OCI-LY7 (cell line): ENCODE measurements at regions not wholly inside any gene's neighbourhood (a gene's known extent, or its start where the extent isn't known, plus 50 kb on each side); places are given as distances from the start of the nearest gene placed in this dataset.
"Not testable (repeated sequence)": the region's sequence is repeated elsewhere in the genome, so short reads cannot be mapped to it uniquely, and the experiment has no call there.

ENCODE experiments used
- BruUV-seq: library from RNA; stranded (reverse); fragments of 400-500 nt; replicated peaks from 2 replicates; lab custom pipeline; 2021; lab: Mats Ljungman, UMichigan
- CTCF ChIA-PET: fragments of 300-600 bp; sonication (Branson Sonifier 250); formaldehyde crosslinking; loops from one replicate; lab custom pipeline; 2022; ENCODE audit warnings: antibody characterized with exemption; ENCODE audit not compliant: unreplicated experiment; lab: Charles Lee
- POLR2A ChIA-PET: fragments of 300-600 bp; sonication (Branson Sonifier 250); formaldehyde crosslinking; loops from one replicate; lab custom pipeline; 2022; ENCODE audit warnings: antibody characterized with exemption; lab: Charles Lee
- DNase-seq: peaks from one replicate; pipeline ENCODE4 v3.0.0-alpha.2; 2015; ENCODE audit warnings: low spot score
- H2AFZ ChIP-seq: fragments of 200-600 bp; sonication (generic), shearing (Covaris generic); 2 replicates; pipeline ENCODE4 v1.6.1; 2014; ENCODE audit warnings: mild to moderate bottlenecking, antibody characterized with exemption, low read length, moderate library complexity
- H3K27ac ChIP-seq: fragments of 200-600 bp; sonication (generic); 2 replicates; pipeline ENCODE4 v1.5.1; 2014; ENCODE audit warnings: mixed run types, low read depth, mild to moderate bottlenecking, moderate library complexity, low read length, inconsistent platforms; ENCODE audit not compliant: poor library complexity, severe bottlenecking
- H3K36me3 ChIP-seq: fragments of 200-600 bp; sonication (generic); 2 replicates; pipeline ENCODE4 v1.6.1; 2014; ENCODE audit warnings: mild to moderate bottlenecking, antibody characterized with exemption, low read length, moderate library complexity, mixed read lengths; ENCODE audit not compliant: insufficient read depth
- H3K4me1 ChIP-seq: fragments of 200-600 bp; sonication (generic); 2 replicates; pipeline ENCODE4 v1.5.1; 2014; ENCODE audit warnings: mild to moderate bottlenecking, low read length; ENCODE audit not compliant: insufficient read depth, poor library complexity, severe bottlenecking
- H3K4me2 ChIP-seq: fragments of 200-600 bp; sonication (generic); 2 replicates; pipeline ENCODE4 v1.6.1; 2014; ENCODE audit warnings: mild to moderate bottlenecking, low read length
- H3K4me3 ChIP-seq: fragments of 200-600 bp; sonication (generic); 2 replicates; pipeline ENCODE4 v1.5.1; 2014; ENCODE audit warnings: mild to moderate bottlenecking, low read depth, low read length; ENCODE audit not compliant: poor library complexity, severe bottlenecking
- H3K79me2 ChIP-seq: fragments of 200-600 bp; sonication (generic); 2 replicates; pipeline ENCODE4 v1.6.1; 2016; ENCODE audit warnings: low read depth, mild to moderate bottlenecking, low read length, moderate library complexity, mixed read lengths; ENCODE audit not compliant: insufficient read depth
- H3K9me2 ChIP-seq: fragments of 200-600 bp; sonication (generic); 2 replicates; pipeline ENCODE4 v1.6.1; 2016; ENCODE audit warnings: mild to moderate bottlenecking, low read length, mixed read lengths; ENCODE audit not compliant: insufficient read depth
- H3K9me3 ChIP-seq: fragments of 200-600 bp; sonication (generic); 2 replicates; pipeline ENCODE4 v1.6.1; 2014; ENCODE audit warnings: mild to moderate bottlenecking, mixed run types, low read length, mixed read lengths
- H4K20me1 ChIP-seq: fragments of 200-600 bp; sonication (generic); 2 replicates; pipeline ENCODE4 v1.6.1; 2014; ENCODE audit warnings: mild to moderate bottlenecking, antibody characterized with exemption, low read length, moderate library complexity, mixed read lengths; ENCODE audit not compliant: insufficient read depth
- intact Hi-C: fragments of 100-400 bp; cut with micrococcal nuclease; formaldehyde crosslinking; loops from one replicate; pipeline ENCODE4 v1.10.0; 2022; ENCODE audit not compliant: unreplicated experiment

DNA sequence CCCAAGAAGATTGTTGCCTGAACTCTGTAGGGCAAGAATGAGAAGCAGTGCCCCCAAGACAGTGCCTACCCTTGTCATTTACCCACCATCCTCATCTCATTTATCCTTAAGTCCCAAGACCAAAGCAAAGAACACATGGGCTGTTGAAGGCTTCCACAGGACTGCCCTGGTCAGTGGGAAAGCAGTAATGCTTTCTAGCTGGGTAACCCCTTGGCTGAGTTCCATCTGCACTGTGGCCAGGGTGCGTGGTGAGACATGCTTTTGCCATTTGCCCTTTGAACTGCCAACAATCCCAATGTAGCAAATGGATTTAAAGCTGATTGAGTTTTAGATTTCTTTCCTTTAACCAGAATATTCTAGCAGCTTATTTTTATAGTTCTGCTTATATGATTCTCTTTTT, 103.5 kb upstream of the IKBKE start:
- BruUV-seq, H3K9me2 ChIP-seq, H2AFZ ChIP-seq, H3K4me2 ChIP-seq, H3K79me2 ChIP-seq, H3K4me1 ChIP-seq, H3K9me3 ChIP-seq, POLR2A ChIA-PET, intact Hi-C loops, H3K36me3 ChIP-seq, DNase-seq, H3K4me3 ChIP-seq, H4K20me1 ChIP-seq, CTCF ChIA-PET, H3K27ac ChIP-seq: not testable (repeated sequence)

DNA sequence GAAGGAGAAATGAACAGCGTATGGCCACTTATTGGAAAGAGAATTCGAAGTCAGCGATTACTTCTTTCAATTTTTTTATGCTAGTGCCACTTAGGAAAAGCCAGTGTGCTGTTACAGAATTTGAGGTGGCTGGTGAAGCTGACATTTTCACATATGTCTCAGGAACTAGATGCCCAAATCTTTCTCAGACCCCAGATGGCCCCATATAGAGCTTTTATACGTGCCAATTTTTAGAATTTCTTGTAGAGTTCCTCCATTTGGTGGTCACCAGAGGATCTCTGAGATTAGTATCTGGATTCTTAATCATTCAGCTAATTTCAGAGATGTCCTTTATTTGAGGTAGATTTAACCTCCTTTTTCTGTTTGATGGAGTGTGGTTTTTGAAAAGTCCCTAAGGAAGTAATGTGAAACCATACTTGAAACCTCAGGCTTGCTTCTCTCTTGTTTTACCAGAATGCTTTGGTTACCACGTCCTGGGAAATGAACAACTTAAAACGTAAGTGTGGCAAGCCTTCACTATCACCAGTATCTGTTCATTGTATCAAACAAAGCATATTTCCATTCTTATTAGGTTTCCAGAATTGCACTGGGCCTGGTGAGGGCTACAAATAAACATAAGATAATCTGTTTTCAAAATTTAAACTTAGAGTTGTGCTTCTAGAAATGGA, 102.2 kb upstream of the IKBKE start:
- H3K27ac ChIP-seq, DNase-seq, CTCF ChIA-PET, H3K79me2 ChIP-seq, H3K4me1 ChIP-seq, H3K9me3 ChIP-seq, H4K20me1 ChIP-seq, intact Hi-C loops, H3K4me2 ChIP-seq, POLR2A ChIA-PET, H3K36me3 ChIP-seq, H3K9me2 ChIP-seq, H3K4me3 ChIP-seq, BruUV-seq, H2AFZ ChIP-seq: not testable (repeated sequence)

GRCh38 chr1:206374725-206375124, 95.6 kb upstream of the IKBKE start:
- DNase-seq, H3K9me2 ChIP-seq, H3K79me2 ChIP-seq, H3K4me2 ChIP-seq, H2AFZ ChIP-seq, H3K27ac ChIP-seq, H3K9me3 ChIP-seq, CTCF ChIA-PET, intact Hi-C loops, H4K20me1 ChIP-seq, H3K4me1 ChIP-seq, H3K36me3 ChIP-seq, BruUV-seq, POLR2A ChIA-PET, H3K4me3 ChIP-seq: not testable (repeated sequence)

- H4K20me1 ChIP-seq, H3K36me3 ChIP-seq, intact Hi-C loops, H3K9me3 ChIP-seq, H3K79me2 ChIP-seq, POLR2A ChIA-PET, DNase-seq, H3K4me1 ChIP-seq, H3K27ac ChIP-seq, CTCF ChIA-PET, BruUV-seq, H3K4me3 ChIP-seq, H3K4me2 ChIP-seq, H3K9me2 ChIP-seq, H2AFZ ChIP-seq: not testable (repeated sequence)
Observed at GRCh38 chr1:206375552-206375951, 94.7 kb upstream of the IKBKE start.

GRCh38 chr1:206378506-206378905, 91.8 kb upstream of the IKBKE start:
- DNase-seq, H2AFZ ChIP-seq, BruUV-seq, POLR2A ChIA-PET, H4K20me1 ChIP-seq, H3K9me2 ChIP-seq, H3K36me3 ChIP-seq, H3K4me2 ChIP-seq, H3K79me2 ChIP-seq, H3K4me3 ChIP-seq, H3K27ac ChIP-seq, CTCF ChIA-PET, H3K4me1 ChIP-seq, H3K9me3 ChIP-seq, intact Hi-C loops: not testable (repeated sequence)

DNA sequence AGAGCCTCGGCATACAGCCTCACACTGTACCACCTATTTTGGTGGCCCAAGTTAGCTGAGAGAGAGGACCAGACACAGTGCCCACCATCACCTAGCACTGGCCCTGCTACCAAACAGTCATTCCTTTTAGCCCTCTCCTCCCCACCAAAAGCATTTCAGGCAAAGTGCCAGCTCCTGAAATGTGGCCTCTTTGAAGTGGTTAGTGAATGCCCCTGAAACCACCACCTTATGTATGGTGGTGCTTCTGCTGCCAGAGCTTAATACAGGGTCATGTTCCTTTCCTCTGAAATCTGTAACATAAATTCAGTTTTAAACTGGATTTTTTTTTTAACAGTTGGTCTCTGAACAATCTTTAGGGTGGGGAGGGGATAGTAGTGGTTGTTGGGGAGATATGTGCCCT, 91.0 kb upstream of the IKBKE start:
- POLR2A ChIA-PET, BruUV-seq, H3K4me3 ChIP-seq, DNase-seq, H4K20me1 ChIP-seq, H3K4me1 ChIP-seq, H3K79me2 ChIP-seq, CTCF ChIA-PET, H3K27ac ChIP-seq, H3K4me2 ChIP-seq, H2AFZ ChIP-seq, H3K9me3 ChIP-seq, intact Hi-C loops, H3K36me3 ChIP-seq, H3K9me2 ChIP-seq: not testable (repeated sequence)
